HEK293 (cell line): ENCODE measurements at regions not wholly inside any gene's neighbourhood (a gene's known extent, or its start where the extent isn't known, plus 50 kb on each side); places are given as distances from the start of the nearest gene placed in this dataset.

ENCODE experiments used
- CTCF ChIA-PET: fragments of 350-600 bp; formaldehyde crosslinking; extraction: SDS; loops from one replicate; lab custom pipeline; 2021; ENCODE audit warnings: antibody characterized with exemption; lab: Yijun Ruan, JAX
- POLR2A ChIA-PET: fragments of 300-600 bp; formaldehyde crosslinking; extraction: SDS; loops from one replicate; lab custom pipeline; 2020; ENCODE audit warnings: antibody characterized with exemption, inconsistent platforms; lab: Yijun Ruan, JAX
- H3K27ac ChIP-seq: fragments of 200-500 bp; sonication (Bioruptor generic); 2 replicates; pipeline ENCODE4 v1.5.1; 2014; ENCODE audit warnings: low read depth, low read length, control low read depth, inconsistent platforms; ENCODE audit errors: extremely low read depth
- H3K36me3 ChIP-seq, 2 experiments: fragments of 200-500 bp in 1 of 2; sonication (Bioruptor generic) in 1 of 2; 1 replicate in 1 of 2; 2 replicates in 1 of 2; pipeline ENCODE4 v1.5.1; 2014 to 2017; ENCODE audit warnings: inconsistent platforms in 2 of 2, low read length in 2 of 2; ENCODE audit not compliant: control insufficient read depth in 2 of 2, insufficient read depth in 1 of 2
- H3K4me1 ChIP-seq: fragments of 200-500 bp; sonication (Bioruptor generic); 2 replicates; pipeline ENCODE4 v1.5.1; 2014; ENCODE audit warnings: mild to moderate bottlenecking, low read length, inconsistent platforms; ENCODE audit not compliant: control insufficient read depth, insufficient read depth
- H3K4me3 ChIP-seq: 2 replicates; pipeline ENCODE4 v1.5.1; 2011; ENCODE audit warnings: low read depth, mild to moderate bottlenecking, control low read depth, low read length, moderate library complexity
- H3K9me3 ChIP-seq: fragments of 200-500 bp; sonication (Bioruptor generic); 2 replicates; pipeline ENCODE4 v1.5.1; 2014; ENCODE audit warnings: low read depth, low read length, inconsistent platforms; ENCODE audit not compliant: control insufficient read depth, insufficient read depth
- CTCF ChIP-seq: fragments of 450-650 bp; formaldehyde crosslinking; IDR thresholded peaks from 2 replicates; pipeline ENCODE4 v1.5.1; 2016; ENCODE audit warnings: missing biosample characterization, missing genetic modification characterization
- KLF9 ChIP-seq: fragments of 450-650 bp; formaldehyde crosslinking; IDR thresholded peaks from 2 replicates; pipeline ENCODE4 v1.5.1; 2016; ENCODE audit warnings: missing biosample characterization, missing genetic modification characterization, low read depth
- PRDM10 ChIP-seq: fragments of 450-650 bp; formaldehyde crosslinking; IDR thresholded peaks from 2 replicates; pipeline ENCODE4 v1.5.1; 2016; ENCODE audit warnings: missing biosample characterization, missing genetic modification characterization
- YY2 ChIP-seq: fragments of 450-650 bp; formaldehyde crosslinking; IDR thresholded peaks from 2 replicates; pipeline ENCODE4 v1.5.1; 2016; ENCODE audit warnings: missing biosample characterization, missing genetic modification characterization
- ZFP41 ChIP-seq: fragments of 450-650 bp; formaldehyde crosslinking; IDR thresholded peaks from 2 replicates; pipeline ENCODE4 v1.5.1; 2016; ENCODE audit warnings: missing biosample characterization, missing genetic modification characterization, borderline replicate concordance
- ZNF184 ChIP-seq: fragments of 450-650 bp; IDR thresholded peaks from 2 replicates; pipeline ENCODE4 v1.5.1; 2018; ENCODE audit warnings: missing biosample characterization, mild to moderate bottlenecking, missing genetic modification characterization
- ZNF280D ChIP-seq: fragments of 450-650 bp; formaldehyde crosslinking; IDR thresholded peaks from 2 replicates; pipeline ENCODE4 v1.5.1; 2016; ENCODE audit warnings: missing biosample characterization, missing genetic modification characterization
- ZNF292 ChIP-seq: fragments of 450-650 bp; formaldehyde crosslinking; IDR thresholded peaks from 2 replicates; pipeline ENCODE4 v1.5.1; 2016; ENCODE audit warnings: low read depth, missing biosample characterization, missing genetic modification characterization, borderline replicate concordance
- ZNF335 ChIP-seq: fragments of 450-650 bp; formaldehyde crosslinking; conservative IDR thresholded peaks from 2 replicates; pipeline ENCODE4 v1.5.1; 2016; ENCODE audit warnings: missing biosample characterization, missing genetic modification characterization
- ZNF37A ChIP-seq: fragments of 450-650 bp; IDR thresholded peaks from 2 replicates; pipeline ENCODE4 v1.5.1; 2018; ENCODE audit warnings: missing biosample characterization, missing genetic modification characterization
- ZNF501 ChIP-seq: fragments of 450-650 bp; formaldehyde crosslinking; IDR thresholded peaks from 2 replicates; pipeline ENCODE4 v1.5.1; 2016; ENCODE audit warnings: missing biosample characterization, missing genetic modification characterization
- ZSCAN16 ChIP-seq: fragments of 450-650 bp; formaldehyde crosslinking; IDR thresholded peaks from 2 replicates; pipeline ENCODE4 v1.5.1; 2016; ENCODE audit warnings: missing biosample characterization, missing genetic modification characterization
- ZSCAN18 ChIP-seq: fragments of 450-650 bp; formaldehyde crosslinking; IDR thresholded peaks from 2 replicates; pipeline ENCODE4 v1.5.1; 2016; ENCODE audit warnings: missing biosample characterization, missing genetic modification characterization

GRCh38 chr5:149437391-149438040, 58.4 kb upstream of the IL17B start (continued):
- TF ChIP-seq PRDM10 (tag by site-specific recombination), result peak; percentile 54; the same call in 1 of the 2 replicates
- TF ChIP-seq, all 188 proteins: peak for 1

- Histone ChIP-seq H3K27ac (no peak overlapping the region), H3K36me3 (no peaks in the 10 kb centered on the region), H3K9me3 (no peaks in the 10 kb centered on the region), H3K4me1 (no peaks in the 10 kb centered on the region), H3K4me3 (no peak overlapping the region)
- TF ChIP-seq ZNF501 (tag by site-specific recombination), result no peak
- no peak for TF ChIP-seq ZNF292 (tag by site-specific recombination)
- no peak for TF ChIP-seq ZFP41 (tag by site-specific recombination)
- no peak for TF ChIP-seq ZNF280D (tag by site-specific recombination)
- no peak for TF ChIP-seq ZNF184 (tag by site-specific recombination)
- TF ChIP-seq KLF9 (tag by site-specific recombination), result no peak
- TF ChIP-seq CTCF, result no peak
- TF ChIP-seq ZSCAN16 (tag by site-specific recombination), result no peak
- no peak for TF ChIP-seq ZNF37A
- no peak for TF ChIP-seq YY2 (tag by site-specific recombination)
- no peak for TF ChIP-seq ZNF335 (tag by site-specific recombination)
- no peak for TF ChIP-seq ZSCAN18
- ChIA-PET CTCF (interaction anchor here (0.6 to 9.6 kb wide), 29 partner anchors 9 to 685 kb away, joined by 3 to 212 read pairs (median 4); partner anchors contain the start of genes ARHGEF37, CSNK1A1, IL17B and PCYOX1L), POLR2A (no interaction called here)
Measured at GRCh38 chr5:149435660-149436059, 56.6 kb upstream of the IL17B start.
